MV-4-11 (cell line): ENCODE measurements at regions not wholly inside any gene's neighbourhood (a gene's known extent, or its start where the extent isn't known, plus 50 kb on each side); places are given as distances from the start of the nearest gene placed in this dataset.

Experiments
- DNase-seq: peaks from one replicate; lab custom pipeline; 2025; lab: John Stamatoyannopoulos, UW

DNA sequence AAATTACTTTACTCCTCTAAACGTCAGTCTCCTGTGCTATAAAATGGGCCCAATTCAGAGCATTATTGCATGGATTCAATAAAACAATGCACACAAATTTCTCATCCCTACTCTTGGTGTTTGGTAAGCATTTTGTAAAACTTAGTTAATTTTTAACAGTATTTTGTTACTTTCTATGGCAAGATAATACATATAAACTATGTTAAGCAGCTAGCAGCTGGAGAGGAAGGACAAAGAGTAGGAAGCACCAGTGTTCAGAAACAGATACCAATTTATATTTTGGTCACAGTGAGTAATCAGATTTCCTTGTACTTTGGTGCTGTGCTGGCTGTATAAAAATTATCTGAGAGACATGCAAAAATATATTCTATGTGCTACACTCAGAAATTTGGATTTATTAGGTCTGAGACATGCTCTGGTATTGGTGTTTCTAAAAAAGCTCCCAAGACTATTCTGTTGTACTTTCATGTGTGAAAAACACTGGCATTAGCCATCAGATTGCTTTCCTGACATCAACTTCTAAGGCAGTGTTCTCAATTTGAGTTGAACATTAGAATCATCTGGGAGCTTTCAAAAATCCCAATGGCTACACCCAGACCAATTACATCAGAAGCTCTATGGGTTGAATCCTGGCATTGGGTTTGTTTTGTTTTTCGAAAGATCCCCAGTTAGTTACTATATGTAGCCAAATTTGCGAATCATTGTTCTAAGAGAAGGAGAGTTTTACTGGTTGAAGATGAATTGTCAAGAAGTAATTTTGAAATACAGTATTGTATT lies 100.3 kb upstream of the C1orf87 start:
- no peak for DNase-seq

DNA sequence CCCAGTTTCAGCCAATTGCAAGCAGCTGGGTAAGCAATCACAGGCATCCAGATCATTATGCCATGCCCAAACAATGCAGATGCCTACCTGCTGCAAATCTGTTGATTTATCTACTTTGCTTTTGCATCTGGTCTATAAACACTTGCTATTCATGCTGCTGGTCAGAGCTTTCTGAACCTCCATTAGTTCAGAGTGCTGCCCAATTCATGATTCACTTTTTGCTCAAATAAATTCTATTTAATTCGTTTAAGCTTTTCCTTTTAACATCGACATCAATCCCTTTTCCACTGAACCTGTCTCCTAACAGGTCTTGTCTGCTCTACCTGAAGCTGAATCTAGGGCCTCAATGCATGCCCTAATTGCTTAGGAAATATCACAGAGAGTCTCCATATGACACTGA lies 99.4 kb upstream of the C1orf87 start:
- DNase-seq: no peak

DNA sequence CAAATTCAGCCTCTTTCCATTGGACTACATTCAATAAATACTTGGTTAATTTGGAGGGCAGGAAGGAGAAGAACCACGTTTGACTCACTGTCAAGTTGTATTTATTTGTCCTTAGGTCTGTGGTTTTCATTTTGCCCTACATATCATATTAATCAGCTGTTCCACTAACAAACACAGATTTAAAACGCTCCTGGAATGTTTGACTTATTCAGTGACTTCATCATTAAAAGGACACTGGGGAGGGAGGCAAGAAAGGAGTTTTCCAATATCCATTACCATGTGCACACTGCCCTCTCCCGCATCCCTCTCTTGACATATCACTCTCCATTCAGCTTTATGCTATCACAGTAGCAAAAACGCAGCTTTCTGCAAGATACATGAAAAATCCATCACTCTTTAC lies 98.2 kb upstream of the C1orf87 start:
- DNase-seq: no peak

DNA sequence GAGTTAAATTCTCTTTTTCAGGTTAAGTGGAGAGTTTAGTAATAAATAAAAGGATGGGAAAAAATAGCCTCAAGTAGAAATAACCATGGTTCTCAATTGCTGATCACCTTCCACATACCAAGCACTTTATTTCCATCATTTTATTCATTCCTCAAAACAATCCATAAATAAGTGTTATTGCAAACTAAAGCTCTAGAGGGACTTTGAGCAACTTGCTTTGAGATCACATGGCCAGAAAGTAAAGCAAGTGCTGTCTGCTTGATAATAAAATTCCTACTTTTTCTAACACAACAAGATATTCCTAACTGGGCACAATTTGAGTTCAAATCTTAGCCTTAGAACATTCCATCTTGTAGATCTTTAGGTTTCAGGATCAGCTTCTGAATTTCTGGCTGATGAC lies 97.1 kb upstream of the C1orf87 start:
- no peak for DNase-seq

DNA sequence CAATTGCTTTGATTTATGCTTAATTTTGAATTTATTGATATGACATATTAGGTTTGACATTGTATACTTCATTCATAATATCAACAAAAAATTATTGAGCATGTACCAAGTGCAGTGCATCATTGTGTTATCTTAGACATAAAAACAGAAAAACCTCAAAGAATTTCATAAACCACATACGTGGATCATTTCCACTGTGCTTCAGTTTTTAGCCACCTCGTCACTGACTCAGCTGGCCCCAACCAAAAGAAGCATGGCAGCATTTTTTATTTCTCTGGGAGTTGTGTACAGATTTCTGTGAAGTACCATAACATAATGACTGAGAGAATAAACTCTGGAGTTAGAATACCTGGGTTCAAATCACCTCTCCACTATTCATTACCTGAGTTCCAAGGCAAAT lies 95.6 kb upstream of the C1orf87 start:
- DNase-seq: no peak

DNA sequence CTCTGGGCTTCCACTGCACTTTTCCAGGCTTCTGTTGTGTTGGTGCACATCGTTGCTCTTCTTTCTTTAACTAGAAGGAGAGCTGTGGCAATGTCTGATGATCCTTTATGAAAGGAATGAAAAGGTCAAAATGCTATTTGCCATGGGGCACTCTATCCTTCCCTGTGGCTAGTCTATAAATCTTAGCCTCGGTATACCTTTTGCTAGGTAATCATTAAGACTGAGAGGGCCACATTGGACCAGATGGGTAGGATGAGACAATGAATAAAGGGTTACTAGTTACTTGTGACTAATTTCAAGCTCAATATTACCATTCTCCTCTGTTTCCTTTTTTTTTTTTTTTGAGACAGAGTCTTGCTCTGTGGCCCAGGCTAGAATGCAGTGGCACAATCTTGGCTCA lies 89.4 kb upstream of the C1orf87 start:
- no peak for DNase-seq

DNA sequence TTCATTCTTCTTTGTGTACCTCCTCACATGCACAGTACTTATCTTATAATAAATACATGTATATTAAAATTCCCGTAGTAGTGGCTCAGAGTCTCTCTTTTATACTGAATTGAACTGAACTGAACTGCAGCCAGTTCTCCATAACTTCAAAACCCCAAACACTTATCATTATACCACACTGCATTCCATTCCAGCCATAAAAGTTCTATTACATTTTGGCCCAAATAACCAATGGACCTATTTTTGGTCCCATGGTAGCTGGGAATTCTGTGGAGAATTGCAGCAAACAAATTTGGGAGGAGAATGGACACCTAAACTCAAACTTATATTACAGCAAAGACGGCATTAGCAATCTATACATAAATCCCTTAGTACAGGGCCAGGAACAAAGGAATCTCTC lies 86.6 kb upstream of the C1orf87 start:
- no peak for DNase-seq

DNA sequence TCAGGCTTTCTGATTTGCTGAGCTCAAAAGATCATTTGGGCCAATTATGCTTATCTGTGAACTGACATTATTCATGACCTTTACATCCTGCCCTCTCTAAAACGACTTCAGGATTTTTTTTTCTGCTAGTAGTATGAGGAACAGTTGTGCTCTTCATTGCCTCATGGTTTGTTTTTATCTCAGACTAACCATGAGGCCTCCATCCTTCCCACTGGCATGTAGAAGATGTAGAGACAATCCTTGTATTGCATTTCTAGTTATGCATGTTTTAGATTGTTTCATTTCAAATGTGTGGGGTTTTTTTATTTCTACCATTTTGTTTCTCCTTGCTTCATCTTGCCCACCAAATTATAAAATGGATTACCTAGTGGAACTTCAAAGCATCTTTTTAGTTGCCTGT lies 82.8 kb upstream of the C1orf87 start:
- no peak for DNase-seq

DNA sequence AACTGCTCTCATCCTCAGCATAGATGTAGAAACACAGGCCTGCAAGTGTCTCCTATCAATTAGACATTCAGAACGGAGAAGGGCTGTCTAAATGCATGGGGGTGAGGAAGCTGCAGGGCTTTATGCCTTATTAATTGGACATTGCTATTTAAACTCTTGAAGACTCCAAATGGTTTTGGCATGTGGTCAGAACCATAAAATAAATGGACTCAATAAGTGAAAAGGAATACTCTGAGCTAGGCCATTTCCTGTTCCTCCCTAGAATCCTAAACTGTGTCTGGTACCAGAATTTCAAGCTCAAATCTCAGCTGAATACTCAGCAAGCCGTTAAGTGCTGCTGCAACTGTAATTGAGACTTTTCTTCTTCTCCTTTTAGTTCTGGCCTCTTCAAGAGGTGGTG lies 80.4 kb upstream of the C1orf87 start:
- DNase-seq: no peak

DNA sequence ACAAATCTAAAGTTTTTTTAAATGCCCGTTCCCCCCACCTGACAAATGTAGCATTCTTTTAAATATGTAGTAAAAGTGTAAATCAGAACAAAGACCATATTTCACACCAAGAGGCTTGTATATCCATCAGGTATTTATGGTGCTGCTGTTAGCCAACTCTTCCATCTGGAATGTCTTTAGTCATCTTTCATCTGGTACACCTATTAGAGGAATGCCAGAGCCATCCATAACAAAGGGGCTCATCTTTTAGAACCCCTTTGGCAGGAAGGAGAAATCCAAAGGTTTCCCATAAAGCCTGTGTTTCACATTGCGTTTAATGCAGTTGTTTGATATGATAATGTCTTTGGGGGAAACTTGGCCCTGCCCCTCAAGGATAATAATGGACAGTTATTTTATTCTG lies 79.3 kb upstream of the C1orf87 start:
- DNase-seq: no peak

DNA sequence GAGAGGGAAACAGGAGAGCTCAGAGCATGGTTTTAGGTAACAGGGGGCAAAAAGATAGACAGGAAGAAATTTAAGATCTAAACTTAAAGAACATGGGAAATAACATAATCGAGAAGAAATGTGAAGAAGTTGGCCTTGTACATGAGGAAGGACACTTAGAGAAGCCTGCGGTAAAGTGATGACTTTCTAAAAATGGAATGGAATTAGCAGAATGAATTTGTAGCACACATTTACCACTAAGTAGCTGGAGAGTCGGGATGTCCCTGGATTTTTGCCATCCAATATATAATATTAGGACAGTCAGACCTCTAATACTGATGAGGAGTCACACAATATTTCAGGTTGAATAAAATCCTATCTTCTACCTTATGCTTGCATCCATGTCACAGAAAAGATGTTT lies 77.7 kb upstream of the C1orf87 start:
- DNase-seq: no peak

DNA sequence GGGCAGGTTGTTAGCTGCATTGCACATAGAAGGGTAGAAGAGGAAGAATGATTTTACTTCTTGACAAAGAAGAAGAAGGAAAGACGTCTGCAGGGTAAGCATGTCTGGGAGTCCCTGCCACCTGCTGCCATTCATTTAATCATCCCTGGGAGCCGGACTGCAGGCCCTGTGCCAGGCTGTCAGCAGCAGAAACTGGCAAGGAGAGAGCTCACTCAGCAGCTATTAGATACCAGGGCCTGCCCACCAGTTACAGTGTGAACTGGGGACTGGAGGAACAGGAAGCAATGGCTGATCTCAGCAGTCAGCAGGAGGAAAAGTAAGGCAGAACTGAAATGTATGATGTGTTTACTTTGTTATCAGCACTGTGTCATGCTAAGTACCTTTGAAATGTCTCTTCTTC lies 75.7 kb upstream of the C1orf87 start:
- DNase-seq: no peak

DNA sequence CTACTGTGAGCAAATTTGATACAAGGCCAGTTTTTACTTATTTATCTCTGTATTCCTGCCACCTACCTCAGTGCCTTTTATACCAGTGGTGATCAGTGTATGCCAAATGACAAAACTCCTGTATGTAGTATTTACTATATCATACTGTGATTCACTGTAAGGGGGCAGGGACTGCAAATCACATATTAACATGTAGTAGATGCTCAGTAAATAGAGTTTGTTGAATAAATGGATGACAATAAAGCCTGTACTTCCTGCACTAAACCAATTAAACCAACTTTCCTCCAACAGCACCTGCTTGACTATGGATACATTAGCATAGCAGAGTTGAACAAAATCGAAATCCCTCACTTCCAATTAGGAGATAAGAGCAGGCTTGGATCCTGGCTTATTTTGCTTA lies 73.3 kb upstream of the C1orf87 start:
- no peak for DNase-seq

DNA sequence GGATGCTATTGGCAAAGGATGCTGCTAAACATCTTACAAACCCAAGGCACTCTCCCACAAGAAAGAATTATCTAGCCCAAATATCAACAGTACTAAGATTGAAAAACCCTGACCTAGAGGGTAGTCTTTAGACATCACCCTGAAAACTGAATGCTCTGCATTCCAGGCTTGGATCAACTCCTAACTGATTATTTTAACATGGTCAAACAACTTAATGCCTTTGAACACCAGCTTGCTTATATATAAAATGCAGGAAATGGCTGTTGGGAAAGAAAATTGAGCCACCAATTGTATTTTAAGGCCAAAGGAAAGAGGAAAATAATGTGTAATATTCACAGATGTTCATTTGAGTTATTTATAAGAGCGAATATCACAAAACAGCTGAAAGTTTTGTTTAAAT lies 72.2 kb upstream of the C1orf87 start:
- DNase-seq: no peak

DNA sequence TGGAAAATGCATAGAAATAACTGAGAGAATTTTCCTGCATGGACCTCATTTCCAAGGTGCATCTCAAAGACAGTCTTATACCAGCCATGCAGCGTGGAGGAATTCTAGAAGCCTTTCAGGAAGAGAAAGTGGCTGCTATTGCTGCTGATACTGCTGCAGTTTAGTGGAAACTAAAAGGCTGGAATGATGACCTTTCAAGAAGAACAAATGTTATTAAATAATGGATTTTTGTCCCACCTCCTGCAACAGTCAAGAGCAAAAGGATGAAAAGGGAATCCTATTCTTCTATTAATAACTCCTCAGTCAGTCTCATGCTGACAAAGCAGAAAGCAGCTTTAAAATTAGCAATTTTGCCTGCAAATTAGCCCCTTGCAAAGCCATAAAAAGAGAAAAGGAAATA lies 68.2 kb upstream of the C1orf87 start:
- DNase-seq: no peak

DNA sequence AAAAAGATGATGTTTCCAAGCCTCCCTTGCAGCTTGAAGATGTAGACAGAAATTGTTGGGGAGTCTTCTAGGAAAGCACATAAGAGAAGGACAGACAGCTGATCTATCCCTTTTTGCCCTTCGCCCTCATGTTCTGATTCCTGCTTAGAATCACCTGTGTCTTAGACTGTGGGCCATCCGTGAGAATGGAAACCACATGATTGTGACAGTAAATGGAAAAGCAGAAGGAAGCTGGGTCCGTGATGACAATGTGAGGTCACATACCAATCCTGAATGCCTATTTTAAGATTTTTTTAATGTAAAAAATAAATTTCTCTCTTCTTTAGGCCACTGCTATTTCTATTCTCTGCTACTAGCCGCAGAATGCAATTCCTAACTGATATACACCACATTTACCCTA lies 67.7 kb upstream of the C1orf87 start:
- peak; percentile 33 for DNase-seq

DNA sequence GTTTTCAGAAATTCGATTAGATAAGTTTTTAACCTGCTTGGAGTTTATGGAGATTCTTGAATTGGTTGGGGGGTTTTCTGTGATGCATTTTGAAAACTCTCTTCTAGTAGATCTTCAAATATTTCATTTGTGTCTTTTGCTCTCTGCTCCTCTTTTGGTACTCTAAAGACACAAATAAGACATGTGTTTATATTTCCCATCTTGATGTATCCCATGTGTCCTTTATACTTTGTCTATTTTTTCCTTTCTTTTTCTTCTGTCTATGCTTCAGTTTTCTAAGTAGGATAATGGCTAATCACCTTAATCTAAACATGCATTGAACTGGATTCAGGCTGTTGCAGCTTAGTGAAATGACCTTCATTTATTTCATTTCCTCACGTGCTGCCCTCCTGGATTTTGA lies 63.8 kb upstream of the C1orf87 start:
- DNase-seq: no peak

DNA sequence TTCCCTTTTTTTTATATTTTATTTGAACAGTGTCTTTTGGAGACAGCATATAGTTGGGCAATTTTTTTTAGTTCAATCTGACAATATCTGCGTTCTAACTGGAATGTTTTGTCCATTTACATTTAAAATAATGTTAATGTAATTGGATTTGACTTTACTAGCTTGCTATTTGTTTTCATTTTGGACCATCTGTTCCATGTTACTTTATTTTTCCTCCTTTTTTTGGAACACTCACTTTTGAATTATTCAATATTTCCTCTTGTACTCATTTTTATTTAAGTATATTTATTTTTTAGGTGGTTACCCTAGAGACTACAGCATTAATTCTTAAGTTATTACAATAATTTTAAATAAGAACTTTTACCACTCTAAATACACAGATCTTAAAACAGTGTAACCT lies 62.8 kb upstream of the C1orf87 start:
- peak; percentile 2 for DNase-seq

DNA sequence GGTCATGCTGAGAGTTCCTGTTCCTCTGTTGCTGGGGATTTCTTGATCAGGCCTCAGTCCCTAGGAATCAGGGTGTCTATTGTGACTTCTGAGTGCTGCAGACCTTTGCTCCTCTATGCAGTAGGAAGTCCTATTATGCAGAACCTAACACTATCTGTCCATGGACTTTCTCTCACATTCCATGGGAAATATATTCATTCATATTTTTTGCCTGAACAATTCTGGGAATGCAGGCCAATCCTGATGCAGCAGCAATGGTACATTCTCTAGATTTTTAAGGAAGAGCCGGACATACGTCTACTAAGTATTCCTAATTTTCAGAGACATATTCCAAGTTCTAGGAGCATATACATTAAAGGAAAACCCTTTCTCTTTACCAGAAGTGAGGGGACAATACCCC lies 61.1 kb upstream of the C1orf87 start:
- no peak for DNase-seq

DNA sequence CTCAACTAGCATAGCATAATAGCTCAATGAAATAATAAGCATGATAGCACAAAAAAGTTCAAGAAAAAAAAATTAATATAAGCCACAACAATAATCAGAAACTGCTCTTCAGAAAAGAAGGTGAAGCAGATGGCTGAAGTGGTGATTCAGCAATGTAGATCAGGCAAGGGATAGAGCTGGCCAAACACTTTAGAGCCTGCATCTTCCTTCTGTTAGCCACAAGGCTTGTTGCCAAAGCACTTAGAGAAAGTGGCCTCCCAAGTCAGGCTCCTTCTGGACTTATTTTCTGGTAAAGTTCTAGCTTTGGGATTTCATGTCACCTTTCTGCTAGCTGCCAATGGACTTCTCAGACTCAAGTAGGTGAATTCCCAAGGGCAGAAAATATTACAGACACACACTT lies 60.3 kb upstream of the C1orf87 start:
- no peak for DNase-seq

DNA sequence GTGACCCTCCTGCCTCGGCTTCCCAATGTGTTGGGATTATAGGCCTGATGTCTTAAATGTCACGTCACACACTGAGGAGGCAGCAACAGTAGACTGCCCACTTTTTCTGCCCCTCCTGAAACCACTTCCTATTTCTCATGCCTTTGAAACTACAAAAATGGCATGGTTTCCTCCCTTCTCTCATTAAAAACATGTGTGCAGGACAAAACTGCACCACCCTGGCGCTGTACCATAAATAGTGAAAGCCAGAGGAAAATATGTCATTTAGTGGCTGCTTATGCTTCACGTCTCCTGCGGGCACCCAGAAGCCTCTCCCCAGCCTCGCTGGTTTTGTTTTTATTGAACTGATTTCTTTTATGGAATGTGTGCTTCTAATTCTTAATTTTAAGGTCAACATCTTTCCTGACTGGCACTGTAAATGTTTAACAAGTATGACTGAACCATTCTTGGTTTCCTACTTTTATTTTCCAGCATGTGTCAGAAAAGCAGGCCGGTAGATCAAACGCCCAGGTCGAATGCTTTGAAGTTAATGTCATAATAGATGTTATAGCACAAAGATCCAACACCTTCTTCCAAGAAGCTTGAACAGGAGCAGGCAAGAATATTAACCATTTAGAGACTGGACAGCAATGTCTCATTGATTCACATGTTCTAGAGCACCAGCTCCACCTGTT lies 59.6 kb upstream of the C1orf87 start:
- DNase-seq: peak; percentile 91

DNA sequence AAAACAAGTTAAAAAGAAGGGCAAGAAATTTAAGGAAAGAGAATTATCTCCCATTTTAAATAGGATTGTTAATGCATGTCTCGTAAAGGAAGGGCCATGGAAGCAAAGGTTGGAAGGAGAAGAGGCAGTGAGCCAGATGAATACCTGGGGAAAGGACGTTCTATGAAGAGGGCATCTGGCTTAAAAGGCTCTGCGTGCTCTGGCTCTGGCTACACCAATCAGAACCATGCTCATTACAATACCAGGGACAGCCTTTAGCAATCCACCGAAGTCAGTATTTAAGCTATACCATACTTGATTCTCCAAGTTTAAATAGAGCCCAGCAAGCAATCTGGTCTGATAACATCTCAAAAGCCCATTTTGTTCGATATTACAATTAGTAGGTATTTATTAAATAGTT lies 58.5 kb upstream of the C1orf87 start:
- no peak for DNase-seq

DNA sequence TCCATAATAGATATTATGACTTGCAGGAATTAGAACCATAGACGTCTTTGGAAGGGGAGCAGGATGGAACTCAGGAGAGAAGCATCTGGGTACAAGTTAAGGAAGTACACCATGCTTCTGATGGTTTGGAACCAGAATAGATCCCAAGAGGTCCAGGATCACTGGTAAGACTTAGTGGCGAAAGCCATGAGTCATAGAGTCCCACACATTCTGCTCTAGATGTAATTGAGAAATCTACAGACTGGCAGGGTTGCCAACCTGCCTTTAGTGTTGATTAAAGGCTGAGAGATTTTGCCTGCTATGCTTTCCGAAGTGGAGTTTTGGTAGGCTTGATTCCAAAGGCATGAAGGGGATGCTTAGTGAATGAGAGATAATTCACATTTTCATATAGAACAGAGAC lies 57.1 kb upstream of the C1orf87 start:
- DNase-seq: peak; percentile 77

DNA sequence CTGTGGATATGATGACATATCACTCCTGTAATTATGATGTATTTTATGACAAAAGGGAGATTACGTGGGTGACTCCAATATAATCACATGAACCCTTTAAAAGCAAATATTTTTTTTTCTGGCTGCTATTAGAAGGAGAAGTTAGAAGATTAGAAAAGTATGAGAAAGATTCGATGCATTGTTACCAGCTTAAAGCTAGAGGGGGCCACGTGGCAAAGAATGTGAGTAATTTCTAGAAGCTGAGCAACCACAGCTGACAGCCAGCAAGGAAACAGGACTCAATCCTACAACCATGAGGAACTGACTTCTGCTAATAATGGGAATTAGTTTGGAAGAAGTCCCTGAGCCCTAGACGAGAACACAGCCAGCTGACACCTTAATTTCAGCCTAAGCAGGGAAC lies 56.3 kb upstream of the C1orf87 start:
- DNase-seq: peak; percentile 15
